GM12878 (cell line): ENCODE measurements at regions not wholly inside any gene's neighbourhood (a gene's known extent, or its start where the extent isn't known, plus 50 kb on each side); places are given as distances from the start of the nearest gene placed in this dataset.

Source experiments
- ATAC-seq: fragments of 200-7000 bp; cut with Tn5 transposase; 3 replicates; pipeline ENCODE4 v1.9.1; 2020; ENCODE audit warnings: mild to moderate bottlenecking, moderate library complexity
- BruUV-seq: library from RNA; stranded (reverse); fragments of 400-500 nt; replicated peaks from 2 replicates; lab custom pipeline; 2021; lab: Mats Ljungman, UMichigan
- CTCF ChIA-PET: fragments of 300-600 bp; sonication (Branson Sonifier 250); formaldehyde crosslinking; extraction: SDS; loops from one replicate; lab custom pipeline; 2021; ENCODE audit warnings: inconsistent platforms; lab: Yijun Ruan, JAX
- POLR2A ChIA-PET: fragments of 350-600 bp; formaldehyde crosslinking; extraction: SDS; loops from one replicate; lab custom pipeline; 2021; ENCODE audit warnings: inconsistent platforms; lab: Charles Lee
- RAD21 ChIA-PET: fragments of 300-600 bp; sonication (Branson Sonifier 250); formaldehyde crosslinking; loops from one replicate; lab custom pipeline; 2023; ENCODE audit warnings: antibody characterized with exemption; ENCODE audit not compliant: unreplicated experiment; lab: Charles Lee
- SMC1A ChIA-PET: fragments of 300-600 bp; sonication (Branson Sonifier 250); formaldehyde crosslinking; loops from one replicate; lab custom pipeline; 2023; ENCODE audit not compliant: unreplicated experiment, uncharacterized antibody; lab: Charles Lee
- DNase-seq: peaks from one replicate; pipeline ENCODE4 v3.0.0-alpha.2; 2011; ENCODE audit warnings: low read depth, low spot score
- FAIRE-seq: peaks from 3 replicates; lab custom pipeline; 2011; peaks lifted over from hg19 to GRCh38; lab: Jason Lieb, UNC
- H2AFZ ChIP-seq: 2 replicates; pipeline ENCODE4 v1.6.0; 2011; ENCODE audit warnings: low read depth, low read length, control low read depth; ENCODE audit not compliant: control insufficient read depth
- H3K27ac ChIP-seq: 2 replicates; pipeline ENCODE4 v1.5.1; 2011; ENCODE audit warnings: control low read depth; ENCODE audit not compliant: control insufficient read depth, insufficient read depth
- H3K27me3 ChIP-seq, 2 experiments: replicated peaks in 1 of 2; 2 replicates each; pipeline versions ENCODE4 v1.6.0 to v1.6.1; 2011; ENCODE audit warnings: low read length in 1 of 2; ENCODE audit not compliant: control insufficient read depth in 2 of 2, insufficient read depth in 2 of 2
- H3K36me3 ChIP-seq, 2 experiments: 2 replicates each; pipeline ENCODE4 v1.5.1; 2011; ENCODE audit warnings: low read length in 1 of 2; ENCODE audit not compliant: control insufficient read depth in 2 of 2, insufficient read depth in 2 of 2
- H3K4me1 ChIP-seq: 2 replicates; pipeline ENCODE4 v1.6.1; 2011; ENCODE audit warnings: mild to moderate bottlenecking, low read length, moderate library complexity, mixed read lengths; ENCODE audit not compliant: control insufficient read depth, insufficient read depth
- H3K4me2 ChIP-seq: 2 replicates; pipeline ENCODE4 v1.6.0; 2011; ENCODE audit warnings: control low read depth; ENCODE audit not compliant: control insufficient read depth, insufficient read depth
- H3K4me3 ChIP-seq: fragments of 200-600 bp; sonication (generic); 2 replicates; pipeline ENCODE4 v1.5.1; 2016
- H3K79me2 ChIP-seq: 2 replicates; pipeline ENCODE4 v1.6.0; 2011; ENCODE audit warnings: low read length; ENCODE audit not compliant: control insufficient read depth, insufficient read depth
- H3K9ac ChIP-seq: 2 replicates; pipeline ENCODE4 v1.8.0; 2011; ENCODE audit warnings: low read length, control low read depth, mixed read lengths; ENCODE audit not compliant: control insufficient read depth, insufficient read depth
- H3K9me3 ChIP-seq: replicated peaks from 3 replicates; pipeline ENCODE4 v1.5.1; 2011; ENCODE audit warnings: mild to moderate bottlenecking, low read length; ENCODE audit not compliant: control insufficient read depth, insufficient read depth
- H4K20me1 ChIP-seq: 2 replicates; pipeline ENCODE4 v1.6.0; 2011; ENCODE audit not compliant: control insufficient read depth, insufficient read depth
- CHD1 ChIP-seq: IDR thresholded peaks from 2 replicates; pipeline ENCODE4 v1.6.1; 2012; ENCODE audit warnings: low read depth, low read length, improper control_type of control experiment
- RAD51 ChIP-seq: fragments of 450-650 bp; IDR thresholded peaks from 2 replicates; pipeline ENCODE4 v1.6.1; 2016; ENCODE audit warnings: moderate library complexity, mild to moderate bottlenecking, inconsistent platforms
- ZBTB4 ChIP-seq: fragments of 450-650 bp; formaldehyde crosslinking; IDR thresholded peaks from 2 replicates; pipeline ENCODE4 v1.4.0; 2022; ENCODE audit warnings: mild to moderate bottlenecking, moderate library complexity
- WGBS: methylation state at CpG from one replicate; pipeline ENCODE4 v1.1.6; 2016; ENCODE audit warnings: low lambda C conversion rate; ENCODE audit not compliant: insufficient replicate concordance, insufficient coverage; ENCODE audit errors: missing lambda C conversion rate; 5-methylcytosine and 5-hydroxymethylcytosine counted together
- in situ Hi-C: fragments of 300-500 bp; cut with MboI; formaldehyde crosslinking; loops from 9 replicates; pipeline ENCODE4 v1.14.3; 2018; ENCODE audit warnings: mixed read lengths
- intact Hi-C: fragments of 100-400 bp; cut with micrococcal nuclease; formaldehyde crosslinking; loops from one replicate; pipeline ENCODE4 v1.14.2; 2022; ENCODE audit not compliant: unreplicated experiment
- TF ChIP-seq, protein P1 (sequence below): IDR thresholded peaks from 2 replicates; pipeline ENCODE4 v1.6.1; 2011; ENCODE audit warnings: mild to moderate bottlenecking, low read depth, low read length, moderate library complexity; ENCODE audit not compliant: insufficient replicate concordance

GRCh38 chr7:152537639-152538038 is 101.8 kb upstream of the KMT2C start:
- no peak for ATAC-seq
- Histone ChIP-seq H4K20me1 (no peaks in the 10 kb centered on the region), H3K36me3 (no peaks in the 10 kb centered on the region), H3K4me2 (no peak overlapping the region), H3K27me3 (no peaks in the 10 kb centered on the region), H3K4me1 (no peaks in the 10 kb centered on the region), H3K79me2 (no peaks in the 10 kb centered on the region), H3K9me3 (no peaks in the 10 kb centered on the region; the same call in 2 of the 3 replicates), H3K27ac (no peak overlapping the region), H2AFZ (no peak overlapping the region), H3K4me3 (no peak overlapping the region), H3K9ac (no peak overlapping the region)
- DNase-seq: no peak
- FAIRE-seq: no peak
- in situ Hi-C loops: no loop called here
- 12% methylated on average over 4 of the region's 4 CpGs for WGBS
- ChIA-PET CTCF (no interaction called here), RAD21 (no interaction called here), POLR2A (interaction anchor here (0.7 kb wide), 1 partner anchor 386 kb away, joined by 6 read pairs; no protein-coding TSS in a partner anchor), SMC1A (interaction anchor here (0.6 kb wide), 1 partner anchor 343 kb away, joined by 3 read pairs; no protein-coding TSS in a partner anchor)
- BruUV-seq: no TSS peak
- TF ChIP-seq CHD1 (no peak), ZBTB4 (CRISPR knock-in tag) (no peak), RAD51 (no peak)
- TF ChIP-seq, protein P1, sequence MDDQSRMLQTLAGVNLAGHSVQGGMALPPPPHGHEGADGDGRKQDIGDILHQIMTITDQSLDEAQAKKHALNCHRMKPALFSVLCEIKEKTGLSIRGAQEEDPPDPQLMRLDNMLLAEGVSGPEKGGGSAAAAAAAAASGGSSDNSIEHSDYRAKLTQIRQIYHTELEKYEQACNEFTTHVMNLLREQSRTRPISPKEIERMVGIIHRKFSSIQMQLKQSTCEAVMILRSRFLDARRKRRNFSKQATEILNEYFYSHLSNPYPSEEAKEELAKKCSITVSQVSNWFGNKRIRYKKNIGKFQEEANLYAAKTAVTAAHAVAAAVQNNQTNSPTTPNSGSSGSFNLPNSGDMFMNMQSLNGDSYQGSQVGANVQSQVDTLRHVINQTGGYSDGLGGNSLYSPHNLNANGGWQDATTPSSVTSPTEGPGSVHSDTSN: no peak
- intact Hi-C loops: no loop called here
